GM23338 (cell line): ENCODE measurements at regions not wholly inside any gene's neighbourhood (a gene's known extent, or its start where the extent isn't known, plus 50 kb on each side); places are given as distances from the start of the nearest gene placed in this dataset.

ENCODE experiments used
- CREB1 ChIP-seq: fragments of 250-450 bp; sonication (Bioruptor Pico); IDR thresholded peaks from 2 replicates; pipeline ENCODE4 v1.5.0; 2020; ENCODE audit warnings: low read depth, mild to moderate bottlenecking, moderate library complexity
- CTCF ChIP-seq, 2 experiments: fragments of 200-600 bp in 1 of 2; sonication (generic) in 1 of 2; conservative IDR thresholded peaks; 2 replicates each; pipeline versions ENCODE4 v1.5.1 to v1.6.1; 2016 to 2017; ENCODE audit warnings: antibody characterized with exemption in 2 of 2, low read depth in 2 of 2, mild to moderate bottlenecking in 2 of 2, moderate library complexity in 1 of 2
- ETS1 ChIP-seq: IDR thresholded peaks from 2 replicates; pipeline ENCODE4 v1.6.1; 2016; ENCODE audit warnings: antibody characterized with exemption
- EZH2 ChIP-seq: fragments of 200-600 bp; sonication (generic); IDR thresholded peaks from one replicate; pipeline ENCODE4 v1.8.0; 2017; ENCODE audit warnings: antibody characterized with exemption, mild to moderate bottlenecking, low read depth; ENCODE audit not compliant: unreplicated experiment
- EZH2phosphoT487 ChIP-seq: fragments of 200-600 bp; sonication (generic); IDR thresholded peaks from one replicate; pipeline ENCODE4 v1.8.1; 2018; ENCODE audit warnings: antibody characterized with exemption; ENCODE audit not compliant: unreplicated experiment
- JUNB ChIP-seq: IDR thresholded peaks from one replicate; pipeline ENCODE4 v1.6.1; 2016; ENCODE audit warnings: antibody characterized with exemption; ENCODE audit not compliant: unreplicated experiment
- NANOG ChIP-seq: IDR thresholded peaks from 2 replicates; pipeline ENCODE4 v1.6.1; 2016; ENCODE audit warnings: antibody characterized with exemption, borderline replicate concordance
- POLR2AphosphoS5 ChIP-seq: IDR thresholded peaks from 2 replicates; pipeline ENCODE4 v1.6.1; 2016; ENCODE audit warnings: antibody characterized with exemption, low read depth
- REST ChIP-seq: IDR thresholded peaks from one replicate; pipeline ENCODE4 v1.6.1; 2018; ENCODE audit warnings: antibody characterized with exemption; ENCODE audit not compliant: unreplicated experiment

GRCh38 chr7:17617857-17618651 is 319.6 kb downstream of the AHR start:
- no peak for TF ChIP-seq EZH2
- no peak for TF ChIP-seq CTCF (conservative IDR thresholded peaks at IDR 0.05; ENCODE audit: low read depth in 2 of 2)
- no peak for TF ChIP-seq CREB1 (CRISPR knock-in tag)
- no peak for TF ChIP-seq POLR2AphosphoS5
- TF ChIP-seq JUNB: no peak
- no peak for TF ChIP-seq REST
- TF ChIP-seq NANOG: no peak
- no peak for TF ChIP-seq ETS1
- TF ChIP-seq EZH2phosphoT487: no peak
